C4-2B (cell line): ENCODE measurements at regions not wholly inside any gene's neighbourhood (a gene's known extent, or its start where the extent isn't known, plus 50 kb on each side); places are given as distances from the start of the nearest gene placed in this dataset.

Source experiments
- CTCF ChIP-seq: fragments of 450-650 bp; conservative IDR thresholded peaks from 2 replicates; pipeline ENCODE4 v1.5.1; 2017; ENCODE audit warnings: mild to moderate bottlenecking
- ZFX ChIP-seq: fragments of 450-650 bp; IDR thresholded peaks from 2 replicates; pipeline ENCODE4 v1.6.1; 2017

- no peak for TF ChIP-seq CTCF
- TF ChIP-seq ZFX, result no peak
Observed at GRCh38 chr10:20726381-20726780, 170.7 kb downstream of the NEBL start.
